ENCODE measurements at regions not wholly inside any gene's neighbourhood (a gene's known extent, or its start where the extent isn't known, plus 50 kb on each side); places are given as distances from the start of the nearest gene placed in this dataset.

DNA sequence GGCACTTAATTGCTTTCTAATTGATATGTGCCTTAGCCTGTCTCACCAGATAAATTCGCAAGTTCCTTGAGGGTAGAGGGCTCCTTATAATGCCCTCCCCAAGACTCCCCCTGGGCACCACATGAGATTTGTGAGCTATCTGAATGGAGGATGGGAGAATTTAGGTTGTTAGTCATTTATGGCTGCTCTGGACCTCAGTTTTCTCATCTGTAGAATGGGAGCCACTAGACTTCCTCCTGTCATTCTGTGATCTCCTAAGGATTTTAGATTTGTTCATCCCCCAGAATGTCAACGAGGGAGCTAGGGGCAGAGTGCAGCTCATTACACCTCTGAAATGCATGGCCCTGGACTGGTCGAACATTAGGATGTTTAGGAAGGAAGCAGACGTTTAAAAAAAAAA is 294.6 kb downstream of the MIAT start:
- no peaks in the 10 kb centered on the region for H3K9me3 ChIP-seq
- no peak overlapping the region for H3K27ac ChIP-seq
- no peak for DNase-seq (ENCODE audit: low spot score)
- H3K4me1 ChIP-seq, result no peaks in the 10 kb centered on the region
- H3K27me3 ChIP-seq, result no peaks in the 10 kb centered on the region
- no peaks in the 10 kb centered on the region for H3K36me3 ChIP-seq
- H3K4me3 ChIP-seq, result no peak overlapping the region
- TF ChIP-seq, protein P1, sequence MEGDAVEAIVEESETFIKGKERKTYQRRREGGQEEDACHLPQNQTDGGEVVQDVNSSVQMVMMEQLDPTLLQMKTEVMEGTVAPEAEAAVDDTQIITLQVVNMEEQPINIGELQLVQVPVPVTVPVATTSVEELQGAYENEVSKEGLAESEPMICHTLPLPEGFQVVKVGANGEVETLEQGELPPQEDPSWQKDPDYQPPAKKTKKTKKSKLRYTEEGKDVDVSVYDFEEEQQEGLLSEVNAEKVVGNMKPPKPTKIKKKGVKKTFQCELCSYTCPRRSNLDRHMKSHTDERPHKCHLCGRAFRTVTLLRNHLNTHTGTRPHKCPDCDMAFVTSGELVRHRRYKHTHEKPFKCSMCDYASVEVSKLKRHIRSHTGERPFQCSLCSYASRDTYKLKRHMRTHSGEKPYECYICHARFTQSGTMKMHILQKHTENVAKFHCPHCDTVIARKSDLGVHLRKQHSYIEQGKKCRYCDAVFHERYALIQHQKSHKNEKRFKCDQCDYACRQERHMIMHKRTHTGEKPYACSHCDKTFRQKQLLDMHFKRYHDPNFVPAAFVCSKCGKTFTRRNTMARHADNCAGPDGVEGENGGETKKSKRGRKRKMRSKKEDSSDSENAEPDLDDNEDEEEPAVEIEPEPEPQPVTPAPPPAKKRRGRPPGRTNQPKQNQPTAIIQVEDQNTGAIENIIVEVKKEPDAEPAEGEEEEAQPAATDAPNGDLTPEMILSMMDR (IDR thresholded peaks at IDR 0.05), result no peak

DNA sequence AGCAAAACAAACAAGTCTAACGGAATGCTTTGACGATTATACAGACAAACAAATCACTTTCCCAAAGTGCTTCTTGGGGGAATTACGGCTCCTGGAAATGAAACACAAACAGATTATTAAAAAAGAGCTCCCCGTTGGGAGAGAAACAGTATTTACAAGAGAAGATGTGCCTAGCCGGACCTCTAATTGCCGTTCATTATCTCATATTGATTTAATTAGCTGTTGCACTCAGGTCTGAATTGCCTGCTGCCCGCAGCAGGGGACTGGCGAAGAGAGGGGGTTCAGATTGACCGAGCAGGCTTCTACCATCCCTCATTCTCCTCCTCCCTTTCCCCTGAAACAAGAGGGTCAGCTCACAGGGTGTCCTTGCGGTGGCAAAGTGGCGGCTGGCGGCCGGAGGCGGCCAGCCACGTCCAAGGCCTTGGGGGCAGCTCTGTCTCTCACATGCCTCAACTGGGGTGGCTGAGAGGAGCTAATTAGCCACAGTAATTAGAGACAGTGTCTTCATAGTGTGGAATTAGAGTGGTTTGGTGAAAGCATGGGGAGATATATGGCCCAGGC is 295.1 kb downstream of the MIAT start:
- Histone ChIP-seq H3K27me3 (no peaks in the 10 kb centered on the region), H3K27ac (no peak overlapping the region), H3K9me3 (no peaks in the 10 kb centered on the region), H3K4me3 (no peak overlapping the region), H3K4me1 (no peaks in the 10 kb centered on the region), H3K36me3 (no peaks in the 10 kb centered on the region)
- TF ChIP-seq, protein P1 (IDR thresholded peaks at IDR 0.05), result no peak
- DNase-seq (ENCODE audit: low spot score), result no peak

DNA sequence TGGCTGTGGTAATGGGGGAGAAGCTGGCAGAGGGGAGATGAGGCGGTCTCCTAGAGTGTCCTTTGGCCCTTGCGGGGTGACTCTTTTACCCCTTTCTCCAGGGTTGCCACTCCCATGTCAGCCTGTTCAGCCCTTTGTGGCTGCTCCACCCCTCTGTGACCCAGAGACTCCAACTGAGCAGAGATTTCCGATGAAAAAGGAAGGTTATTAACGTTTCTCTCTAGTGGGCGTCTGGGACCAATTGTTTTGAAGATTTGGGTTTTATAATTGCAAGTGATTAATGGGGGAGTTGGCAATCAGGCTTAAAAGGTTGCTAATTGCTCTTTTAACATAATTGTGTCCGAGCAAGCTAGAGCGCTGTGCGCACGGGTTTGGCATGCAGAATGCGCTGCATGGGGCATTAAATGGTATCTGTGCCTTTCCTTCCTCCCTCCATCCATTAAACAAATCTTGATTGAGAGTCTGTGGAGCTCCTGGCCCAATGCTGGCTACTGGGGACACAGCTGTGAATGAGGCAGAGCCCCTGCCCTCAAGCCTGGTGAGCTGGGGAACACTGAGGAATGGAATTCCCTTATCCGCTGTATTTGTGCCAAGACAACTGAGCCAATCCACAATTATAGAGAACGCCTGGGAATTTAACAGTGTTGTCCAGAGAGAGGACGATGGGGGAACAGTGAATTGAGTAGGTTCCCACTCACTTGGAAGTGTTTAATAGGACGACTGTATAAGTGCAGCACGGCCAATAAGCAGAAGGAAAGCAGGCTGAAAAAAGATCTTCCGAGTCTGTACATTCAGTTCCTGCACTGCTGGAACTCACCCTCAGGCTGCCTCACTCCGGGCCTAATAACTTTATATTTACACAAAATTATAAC is 295.9 kb downstream of the MIAT start:
- Histone ChIP-seq H3K27ac (no peak overlapping the region), H3K4me1 (no peaks in the 10 kb centered on the region), H3K36me3 (no peaks in the 10 kb centered on the region), H3K9me3 (no peaks in the 10 kb centered on the region), H3K27me3 (no peaks in the 10 kb centered on the region), H3K4me3 (no peak overlapping the region)
- TF ChIP-seq, protein P1 (IDR thresholded peaks at IDR 0.05), result no peak
- no peak for DNase-seq (ENCODE audit: low spot score)

DNA sequence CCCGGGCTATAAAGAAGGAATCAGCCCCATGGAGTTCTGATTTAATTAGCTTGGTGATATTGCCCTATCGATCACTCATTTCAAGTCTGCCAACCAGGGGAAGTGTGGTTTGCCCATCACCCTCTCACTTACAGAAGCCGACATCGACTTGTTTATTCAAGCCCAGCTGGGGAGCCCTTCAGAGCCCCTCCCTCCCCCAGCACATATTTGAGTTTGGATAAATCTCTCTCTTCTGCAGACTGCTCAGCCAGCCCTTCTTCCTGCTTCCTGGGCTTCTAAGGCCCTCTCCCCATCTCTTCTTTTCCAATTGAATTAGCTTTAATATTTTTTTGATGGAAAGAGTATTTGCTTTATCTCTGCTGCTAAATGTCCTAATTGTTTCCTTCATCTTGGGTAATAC is 299.0 kb downstream of the MIAT start:
- no peaks in the 10 kb centered on the region for H3K27me3 ChIP-seq
- no peak overlapping the region for H3K4me3 ChIP-seq
- DNase-seq (ENCODE audit: low spot score), result no peak

DNA sequence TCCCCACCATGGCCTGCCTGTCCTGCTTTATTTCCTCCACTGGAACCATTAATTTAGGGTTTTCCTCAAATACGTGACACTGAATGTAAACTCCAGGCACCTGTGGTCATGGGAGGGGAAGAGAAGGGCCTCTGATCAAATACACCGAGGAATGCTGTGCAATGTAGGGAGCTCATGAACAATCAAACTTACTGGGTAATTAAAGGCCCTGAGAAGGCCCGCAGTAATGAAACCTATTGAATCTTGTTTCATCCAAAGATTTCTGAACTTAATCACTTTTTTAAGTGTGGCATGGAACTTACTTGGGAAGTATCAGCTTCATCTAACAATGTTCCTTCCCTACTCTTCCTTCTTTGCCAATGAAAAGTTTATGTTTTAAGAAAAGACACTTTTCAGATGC is 299.8 kb downstream of the MIAT start:
- no peak for DNase-seq (ENCODE audit: low spot score)
- Histone ChIP-seq H3K4me1 (no peaks in the 10 kb centered on the region), H3K27me3 (no peaks in the 10 kb centered on the region), H3K4me3 (no peak overlapping the region), H3K9me3 (no peaks in the 10 kb centered on the region), H3K27ac (no peak overlapping the region), H3K36me3 (no peaks in the 10 kb centered on the region)
- TF ChIP-seq, protein P1 (IDR thresholded peaks at IDR 0.05), result no peak

More for the DNA sequence above, 299.0 kb downstream of the MIAT start:
- TF ChIP-seq, protein P1 (IDR thresholded peaks at IDR 0.05), result no peak
- Histone ChIP-seq H3K9me3 (no peaks in the 10 kb centered on the region), H3K36me3 (no peaks in the 10 kb centered on the region), H3K27ac (no peak overlapping the region), H3K4me1 (no peaks in the 10 kb centered on the region)

Measured in right atrium auricular region (tissue), 2 donors.